ENCODE measurements at regions not wholly inside any gene's neighbourhood (a gene's known extent, or its start where the extent isn't known, plus 50 kb on each side); places are given as distances from the start of the nearest gene placed in this dataset.

GRCh38 chr2:194954218-194954617 lies 702.8 kb upstream of the SLC39A10 start:
- Histone ChIP-seq H3K4me1 (ENCODE audit: control insufficient read depth, low read depth, low read length) (no peaks in the 10 kb centered on the region), H3K9ac (ENCODE audit: low read length) (no peak overlapping the region), H3K4me3 (ENCODE audit: low read length) (no peak overlapping the region), H3K9me3 (ENCODE audit: control insufficient read depth, low read depth, low read length) (no peaks in the 10 kb centered on the region), H3K27ac (ENCODE audit: low read length) (no peak overlapping the region), H3K36me3 (ENCODE audit: control insufficient read depth, low read depth, low read length) (no peaks in the 10 kb centered on the region), H3K27me3 (ENCODE audit: control insufficient read depth, insufficient read depth, low read length) (no peaks in the 10 kb centered on the region)

- Histone ChIP-seq H3K27ac (ENCODE audit: low read length) (no peak overlapping the region), H3K4me3 (ENCODE audit: low read length) (no peak overlapping the region), H3K9ac (ENCODE audit: low read length) (no peak overlapping the region), H3K9me3 (ENCODE audit: control insufficient read depth, low read depth, low read length) (no peaks in the 10 kb centered on the region), H3K36me3 (ENCODE audit: control insufficient read depth, low read depth, low read length) (no peaks in the 10 kb centered on the region), H3K27me3 (ENCODE audit: control insufficient read depth, insufficient read depth, low read length) (no peaks in the 10 kb centered on the region), H3K4me1 (ENCODE audit: control insufficient read depth, low read depth, low read length) (no peaks in the 10 kb centered on the region)
Observed at GRCh38 chr2:194946826-194947225, 710.2 kb upstream of the SLC39A10 start.

- Histone ChIP-seq H3K36me3 (ENCODE audit: control insufficient read depth, low read depth, low read length) (no peaks in the 10 kb centered on the region), H3K4me3 (ENCODE audit: low read length) (no peak overlapping the region), H3K27ac (ENCODE audit: low read length) (no peak overlapping the region), H3K4me1 (ENCODE audit: control insufficient read depth, low read depth, low read length) (no peaks in the 10 kb centered on the region), H3K9ac (ENCODE audit: low read length) (no peak overlapping the region), H3K9me3 (ENCODE audit: control insufficient read depth, low read depth, low read length) (no peaks in the 10 kb centered on the region), H3K27me3 (ENCODE audit: control insufficient read depth, insufficient read depth, low read length) (no peaks in the 10 kb centered on the region)
Observed at GRCh38 chr2:194938066-194938465, 719.0 kb upstream of the SLC39A10 start.

GRCh38 chr2:194927489-194927888 lies 729.5 kb upstream of the SLC39A10 start:
- H3K9ac ChIP-seq (ENCODE audit: low read length) = no peak overlapping the region
- no peak overlapping the region for H3K4me3 ChIP-seq (ENCODE audit: low read length)
- no peaks in the 10 kb centered on the region for H3K27me3 ChIP-seq (ENCODE audit: control insufficient read depth, insufficient read depth, low read length)
- H3K4me1 ChIP-seq (ENCODE audit: control insufficient read depth, low read depth, low read length) = no peaks in the 10 kb centered on the region
- H3K36me3 ChIP-seq (ENCODE audit: control insufficient read depth, low read depth, low read length) = no peaks in the 10 kb centered on the region
- H3K27ac ChIP-seq (ENCODE audit: low read length) = no peak overlapping the region
- H3K9me3 ChIP-seq (ENCODE audit: control insufficient read depth, low read depth, low read length) = no peaks in the 10 kb centered on the region

- Histone ChIP-seq H3K4me3 (ENCODE audit: low read length) (no peak overlapping the region), H3K36me3 (ENCODE audit: control insufficient read depth, low read depth, low read length) (no peaks in the 10 kb centered on the region), H3K27ac (ENCODE audit: low read length) (no peak overlapping the region), H3K9me3 (ENCODE audit: control insufficient read depth, low read depth, low read length) (no peaks in the 10 kb centered on the region), H3K27me3 (ENCODE audit: control insufficient read depth, insufficient read depth, low read length) (no peaks in the 10 kb centered on the region), H3K4me1 (ENCODE audit: control insufficient read depth, low read depth, low read length) (no peaks in the 10 kb centered on the region), H3K9ac (ENCODE audit: low read length) (no peak overlapping the region)
Observed at GRCh38 chr2:194926873-194927272, 730.2 kb upstream of the SLC39A10 start.

GRCh38 chr2:194925742-194926141 lies 731.3 kb upstream of the SLC39A10 start:
- no peaks in the 10 kb centered on the region for H3K36me3 ChIP-seq (ENCODE audit: control insufficient read depth, low read depth, low read length)
- H3K9ac ChIP-seq (ENCODE audit: low read length) = no peak overlapping the region
- no peaks in the 10 kb centered on the region for H3K27me3 ChIP-seq (ENCODE audit: control insufficient read depth, insufficient read depth, low read length)
- no peak overlapping the region for H3K4me3 ChIP-seq (ENCODE audit: low read length)
- H3K9me3 ChIP-seq (ENCODE audit: control insufficient read depth, low read depth, low read length) = no peaks in the 10 kb centered on the region
- H3K27ac ChIP-seq (ENCODE audit: low read length) = no peak overlapping the region
- H3K4me1 ChIP-seq (ENCODE audit: control insufficient read depth, low read depth, low read length) = no peaks in the 10 kb centered on the region

- Histone ChIP-seq H3K27me3 (ENCODE audit: control insufficient read depth, insufficient read depth, low read length) (no peaks in the 10 kb centered on the region), H3K9ac (ENCODE audit: low read length) (no peak overlapping the region), H3K4me3 (ENCODE audit: low read length) (no peak overlapping the region), H3K9me3 (ENCODE audit: control insufficient read depth, low read depth, low read length) (no peaks in the 10 kb centered on the region), H3K36me3 (ENCODE audit: control insufficient read depth, low read depth, low read length) (no peaks in the 10 kb centered on the region), H3K4me1 (ENCODE audit: control insufficient read depth, low read depth, low read length) (no peaks in the 10 kb centered on the region), H3K27ac (ENCODE audit: low read length) (no peak overlapping the region)
Observed at GRCh38 chr2:194917519-194917918, 739.5 kb upstream of the SLC39A10 start.

- no peaks in the 10 kb centered on the region for H3K36me3 ChIP-seq (ENCODE audit: control insufficient read depth, low read depth, low read length)
- H3K9ac ChIP-seq (ENCODE audit: low read length) = no peak overlapping the region
- no peak overlapping the region for H3K4me3 ChIP-seq (ENCODE audit: low read length)
- no peak overlapping the region for H3K27ac ChIP-seq (ENCODE audit: low read length)
- H3K4me1 ChIP-seq (ENCODE audit: control insufficient read depth, low read depth, low read length) = no peaks in the 10 kb centered on the region
- no peaks in the 10 kb centered on the region for H3K27me3 ChIP-seq (ENCODE audit: control insufficient read depth, insufficient read depth, low read length)
- H3K9me3 ChIP-seq (ENCODE audit: control insufficient read depth, low read depth, low read length) = no peaks in the 10 kb centered on the region
Observed at GRCh38 chr2:194915485-194915884, 741.5 kb upstream of the SLC39A10 start.

- Histone ChIP-seq H3K9ac (ENCODE audit: low read length) (no peak overlapping the region), H3K27ac (ENCODE audit: low read length) (no peak overlapping the region)
Observed at GRCh38 chr2:194907569-194907968, 749.5 kb upstream of the SLC39A10 start.

GRCh38 chr2:194896871-194897270 lies 760.2 kb upstream of the SLC39A10 start:
- Histone ChIP-seq H3K36me3 (ENCODE audit: control insufficient read depth, low read depth, low read length) (no peaks in the 10 kb centered on the region), H3K27me3 (ENCODE audit: control insufficient read depth, insufficient read depth, low read length) (no peaks in the 10 kb centered on the region), H3K9ac (ENCODE audit: low read length) (no peak overlapping the region), H3K4me3 (ENCODE audit: low read length) (no peak overlapping the region), H3K27ac (ENCODE audit: low read length) (no peak overlapping the region), H3K4me1 (ENCODE audit: control insufficient read depth, low read depth, low read length) (no peaks in the 10 kb centered on the region), H3K9me3 (ENCODE audit: control insufficient read depth, low read depth, low read length) (no peaks in the 10 kb centered on the region)

More at GRCh38 chr2:194907569-194907968, 749.5 kb upstream of the SLC39A10 start:
- H3K36me3 ChIP-seq (ENCODE audit: control insufficient read depth, low read depth, low read length) = no peaks in the 10 kb centered on the region
- no peaks in the 10 kb centered on the region for H3K27me3 ChIP-seq (ENCODE audit: control insufficient read depth, insufficient read depth, low read length)
- no peaks in the 10 kb centered on the region for H3K4me1 ChIP-seq (ENCODE audit: control insufficient read depth, low read depth, low read length)
- no peaks in the 10 kb centered on the region for H3K9me3 ChIP-seq (ENCODE audit: control insufficient read depth, low read depth, low read length)
- no peak overlapping the region for H3K4me3 ChIP-seq (ENCODE audit: low read length)

- Histone ChIP-seq H3K27me3 (ENCODE audit: control insufficient read depth, insufficient read depth, low read length) (no peaks in the 10 kb centered on the region), H3K9ac (ENCODE audit: low read length) (no peak overlapping the region), H3K4me1 (ENCODE audit: control insufficient read depth, low read depth, low read length) (no peaks in the 10 kb centered on the region), H3K27ac (ENCODE audit: low read length) (no peak overlapping the region), H3K4me3 (ENCODE audit: low read length) (no peak overlapping the region), H3K36me3 (ENCODE audit: control insufficient read depth, low read depth, low read length) (no peaks in the 10 kb centered on the region), H3K9me3 (ENCODE audit: control insufficient read depth, low read depth, low read length) (no peaks in the 10 kb centered on the region)
Observed at GRCh38 chr2:194883711-194884110, 773.3 kb upstream of the SLC39A10 start.

- H3K27me3 ChIP-seq (ENCODE audit: control insufficient read depth, insufficient read depth, low read length) = no peaks in the 10 kb centered on the region
- H3K36me3 ChIP-seq (ENCODE audit: control insufficient read depth, low read depth, low read length) = no peaks in the 10 kb centered on the region
- H3K9ac ChIP-seq (ENCODE audit: low read length) = no peak overlapping the region
- H3K27ac ChIP-seq (ENCODE audit: low read length) = no peak overlapping the region
- H3K4me3 ChIP-seq (ENCODE audit: low read length) = no peak overlapping the region
- no peaks in the 10 kb centered on the region for H3K9me3 ChIP-seq (ENCODE audit: control insufficient read depth, low read depth, low read length)
- H3K4me1 ChIP-seq (ENCODE audit: control insufficient read depth, low read depth, low read length) = no peaks in the 10 kb centered on the region
Observed at GRCh38 chr2:194870974-194871535, 786.0 kb upstream of the SLC39A10 start.
